T-helper 1 cell treated with Interleukin-12 subunit alpha and Interleukin-12 subunit beta and Interleukin-4 antibody, amounts not matched to agents 30 μg/mL and 1 μg/mL, for 36 hours (primary cell): ENCODE measurements at regions not wholly inside any gene's neighbourhood (a gene's known extent, or its start where the extent isn't known, plus 50 kb on each side); places are given as distances from the start of the nearest gene placed in this dataset.
A peak's percentile ranks its signal among the peaks of the same experiment; 100 is the strongest.
"Not testable (repeated sequence)": the region's sequence is repeated elsewhere in the genome, so short reads cannot be mapped to it uniquely, and the experiment has no call there.

Source experiments
- H3K27ac Mint-ChIP-seq: one replicate; pipeline ENCODE4 v1.8.0; 2021; ENCODE audit warnings: mild to moderate bottlenecking, mixed read lengths
- H3K27me3 Mint-ChIP-seq: one replicate; pipeline ENCODE4 v1.8.0; 2021; ENCODE audit warnings: low read depth, mixed read lengths
- H3K36me3 Mint-ChIP-seq: one replicate; pipeline ENCODE4 v1.8.0; 2021; ENCODE audit warnings: low read depth, mixed read lengths
- H3K4me1 Mint-ChIP-seq: one replicate; pipeline ENCODE4 v1.8.0; 2021; ENCODE audit warnings: low read depth, mixed read lengths
- H3K4me3 Mint-ChIP-seq: one replicate; pipeline ENCODE4 v1.8.0; 2021; ENCODE audit warnings: mild to moderate bottlenecking, moderate library complexity, mixed read lengths
- H3K9me3 Mint-ChIP-seq: one replicate; pipeline ENCODE4 v1.8.0; 2021; ENCODE audit warnings: mixed read lengths

- H3K4me3 Mint-ChIP-seq, H3K9me3 Mint-ChIP-seq, H3K27me3 Mint-ChIP-seq, H3K36me3 Mint-ChIP-seq, H3K4me1 Mint-ChIP-seq, H3K27ac Mint-ChIP-seq: not testable (repeated sequence)
Observed at GRCh38 chr6:26844823-26845222, 185.3 kb upstream of the ZNF322 start.

- H3K9me3 Mint-ChIP-seq, H3K36me3 Mint-ChIP-seq, H3K27ac Mint-ChIP-seq, H3K4me3 Mint-ChIP-seq, H3K4me1 Mint-ChIP-seq, H3K27me3 Mint-ChIP-seq: not testable (repeated sequence)
Observed at GRCh38 chr6:26857289-26857688, 197.7 kb upstream of the ZNF322 start.

- H3K36me3 Mint-ChIP-seq, H3K27ac Mint-ChIP-seq, H3K9me3 Mint-ChIP-seq: not testable (repeated sequence)
Observed at GRCh38 chr6:26859067-26859770, 199.7 kb upstream of the ZNF322 start.

GRCh38 chr6:26859771-26860163 lies 200.2 kb upstream of the ZNF322 start:
- H3K4me3 Mint-ChIP-seq, H3K9me3 Mint-ChIP-seq, H3K27me3 Mint-ChIP-seq, H3K4me1 Mint-ChIP-seq, H3K27ac Mint-ChIP-seq, H3K36me3 Mint-ChIP-seq: not testable (repeated sequence)

More at GRCh38 chr6:26859067-26859770, 199.7 kb upstream of the ZNF322 start:
- not testable (repeated sequence) for H3K4me1 Mint-ChIP-seq, H3K4me3 Mint-ChIP-seq, H3K27me3 Mint-ChIP-seq

GRCh38 chr6:26861913-26862312 lies 202.4 kb upstream of the ZNF322 start:
- not testable (repeated sequence) for H3K27me3 Mint-ChIP-seq, H3K27ac Mint-ChIP-seq, H3K4me1 Mint-ChIP-seq, H3K36me3 Mint-ChIP-seq, H3K9me3 Mint-ChIP-seq, H3K4me3 Mint-ChIP-seq

GRCh38 chr6:26863641-26864040 lies 204.1 kb upstream of the ZNF322 start:
- not testable (repeated sequence) for H3K4me3 Mint-ChIP-seq, H3K4me1 Mint-ChIP-seq, H3K27ac Mint-ChIP-seq, H3K27me3 Mint-ChIP-seq, H3K36me3 Mint-ChIP-seq, H3K9me3 Mint-ChIP-seq

- not testable (repeated sequence) for H3K4me1 Mint-ChIP-seq, H3K9me3 Mint-ChIP-seq, H3K4me3 Mint-ChIP-seq, H3K36me3 Mint-ChIP-seq, H3K27ac Mint-ChIP-seq, H3K27me3 Mint-ChIP-seq
Observed at GRCh38 chr6:26898785-26899184, 239.2 kb upstream of the ZNF322 start.

GRCh38 chr6:26924206-26924605 lies 264.7 kb upstream of the ZNF322 start:
- not testable (repeated sequence) for H3K36me3 Mint-ChIP-seq, H3K27me3 Mint-ChIP-seq, H3K4me3 Mint-ChIP-seq

GRCh38 chr6:26928190-26928589 lies 268.6 kb upstream of the ZNF322 start:
- not testable (repeated sequence) for H3K9me3 Mint-ChIP-seq, H3K4me1 Mint-ChIP-seq, H3K27me3 Mint-ChIP-seq, H3K27ac Mint-ChIP-seq, H3K36me3 Mint-ChIP-seq, H3K4me3 Mint-ChIP-seq

More at GRCh38 chr6:26924206-26924605, 264.7 kb upstream of the ZNF322 start:
- not testable (repeated sequence) for H3K4me1 Mint-ChIP-seq, H3K9me3 Mint-ChIP-seq, H3K27ac Mint-ChIP-seq

GRCh38 chr6:26937258-26937657 lies 277.7 kb upstream of the ZNF322 start:
- H3K4me3 Mint-ChIP-seq, H3K4me1 Mint-ChIP-seq, H3K36me3 Mint-ChIP-seq, H3K27me3 Mint-ChIP-seq, H3K27ac Mint-ChIP-seq, H3K9me3 Mint-ChIP-seq: not testable (repeated sequence)

- not testable (repeated sequence) for H3K4me3 Mint-ChIP-seq, H3K27ac Mint-ChIP-seq, H3K27me3 Mint-ChIP-seq, H3K9me3 Mint-ChIP-seq, H3K4me1 Mint-ChIP-seq, H3K36me3 Mint-ChIP-seq
Observed at GRCh38 chr6:26951211-26951610, 291.7 kb upstream of the ZNF322 start.

- H3K9me3 Mint-ChIP-seq, H3K27me3 Mint-ChIP-seq: not testable (repeated sequence)
- peak overlapping the region; percentile 86 for H3K4me3 Mint-ChIP-seq
Observed at GRCh38 chr6:26956078-26956600, 291.4 kb upstream of the PRSS16 start.

GRCh38 chr6:26956601-26957184 lies 290.8 kb upstream of the PRSS16 start:
- not testable (repeated sequence) for H3K4me1 Mint-ChIP-seq, H3K9me3 Mint-ChIP-seq, H3K36me3 Mint-ChIP-seq, H3K27me3 Mint-ChIP-seq
- Mint-ChIP-seq H3K4me3 (peak overlapping the region; percentile 81), H3K27ac (peak overlapping the region; percentile 71)

More at GRCh38 chr6:26956078-26956600, 291.4 kb upstream of the PRSS16 start:
- H3K4me1 Mint-ChIP-seq, H3K36me3 Mint-ChIP-seq: not testable (repeated sequence)
- peak overlapping the region; percentile 86 for H3K27ac Mint-ChIP-seq

- Mint-ChIP-seq H3K4me3 (peak overlapping the region; percentile 81), H3K27ac (peak overlapping the region; percentile 72)
- H3K36me3 Mint-ChIP-seq, H3K4me1 Mint-ChIP-seq, H3K27me3 Mint-ChIP-seq, H3K9me3 Mint-ChIP-seq: not testable (repeated sequence)
Observed at GRCh38 chr6:26957399-26958127, 289.9 kb upstream of the PRSS16 start.

- not testable (repeated sequence) for H3K4me3 Mint-ChIP-seq, H3K9me3 Mint-ChIP-seq, H3K27ac Mint-ChIP-seq, H3K36me3 Mint-ChIP-seq, H3K4me1 Mint-ChIP-seq, H3K27me3 Mint-ChIP-seq
Observed at GRCh38 chr6:26961236-26961635, 286.3 kb upstream of the PRSS16 start.
